GM06990 (cell line): ENCODE measurements at regions not wholly inside any gene's neighbourhood (a gene's known extent, or its start where the extent isn't known, plus 50 kb on each side); places are given as distances from the start of the nearest gene placed in this dataset.

Source experiments
- DNase-seq: peaks from one replicate; pipeline ENCODE4 v3.0.0-alpha.2; 2011; ENCODE audit not compliant: insufficient read length; ENCODE audit errors: extremely low read depth
- H3K27me3 ChIP-seq: replicated peaks from 2 replicates; pipeline ENCODE4 v1.6.0; 2011; ENCODE audit warnings: low read length; ENCODE audit not compliant: control insufficient read depth, insufficient read depth
- H3K36me3 ChIP-seq: 2 replicates; pipeline ENCODE4 v1.5.1; 2011; ENCODE audit warnings: low read length; ENCODE audit not compliant: control insufficient read depth, insufficient read depth
- H3K4me3 ChIP-seq: replicated peaks from 2 replicates; pipeline ENCODE4 v1.5.1; 2011; ENCODE audit warnings: low read depth, mild to moderate bottlenecking, control low read depth, low read length
- CTCF ChIP-seq: IDR thresholded peaks from 2 replicates; pipeline ENCODE4 v1.5.1; 2011; ENCODE audit warnings: low read length, control low read depth, mild to moderate bottlenecking, inconsistent platforms; ENCODE audit not compliant: insufficient read depth, poor library complexity, severe bottlenecking

GRCh38 chr9:28215536-28216299 lies 642.4 kb upstream of the C9orf72 start:
- no peak for DNase-seq
- Histone ChIP-seq H3K36me3 (no peaks in the 10 kb centered on the region), H3K27me3 (no peaks in the 10 kb centered on the region), H3K4me3 (no peak overlapping the region)
- TF ChIP-seq CTCF, result no peak

GRCh38 chr9:28232686-28233085 lies 659.4 kb upstream of the C9orf72 start:
- Histone ChIP-seq H3K27me3 (no peaks in the 10 kb centered on the region), H3K36me3 (no peaks in the 10 kb centered on the region), H3K4me3 (no peak overlapping the region)
- DNase-seq, result no peak
- no peak for TF ChIP-seq CTCF

- DNase-seq, result no peak
- no peak for TF ChIP-seq CTCF
- Histone ChIP-seq H3K36me3 (no peaks in the 10 kb centered on the region), H3K27me3 (no peaks in the 10 kb centered on the region), H3K4me3 (no peak overlapping the region)
Measured at GRCh38 chr9:28234133-28234893, 661.0 kb upstream of the C9orf72 start.

GRCh38 chr9:28234894-28235277 lies 661.6 kb upstream of the C9orf72 start:
- H3K27me3 ChIP-seq, result no peaks in the 10 kb centered on the region
- H3K36me3 ChIP-seq, result no peaks in the 10 kb centered on the region
- no peak for DNase-seq
- H3K4me3 ChIP-seq, result no peak overlapping the region
- no peak for TF ChIP-seq CTCF

- TF ChIP-seq CTCF, result no peak
- Histone ChIP-seq H3K4me3 (no peak overlapping the region), H3K27me3 (no peaks in the 10 kb centered on the region), H3K36me3 (no peaks in the 10 kb centered on the region)
- DNase-seq, result no peak
Measured at GRCh38 chr9:28249424-28249823, 676.1 kb upstream of the C9orf72 start.

GRCh38 chr9:28255174-28255573 lies 681.9 kb upstream of the C9orf72 start:
- Histone ChIP-seq H3K27me3 (no peaks in the 10 kb centered on the region), H3K36me3 (no peaks in the 10 kb centered on the region), H3K4me3 (no peak overlapping the region)
- no peak for TF ChIP-seq CTCF
- DNase-seq, result no peak
